ENCODE measurements at regions not wholly inside any gene's neighbourhood (a gene's known extent, or its start where the extent isn't known, plus 50 kb on each side); places are given as distances from the start of the nearest gene placed in this dataset.
A peak's percentile ranks its signal among the peaks of the same experiment; 100 is the strongest.

- no peaks in the 10 kb centered on the region for H3K36me3 ChIP-seq (ENCODE audit: control insufficient read depth in 2 of 2, extremely low read depth in 1 of 2, insufficient read depth in 1 of 2, low read length in 1 of 2)
- H3K9me3 ChIP-seq = no peaks in the 10 kb centered on the region
- no peaks in the 10 kb centered on the region for H3K4me1 Mint-ChIP-seq
- ChIA-PET POLR2A (no interaction called here), CTCF (no interaction called here)
- ATAC-seq (replicated peaks in 1 of 4) (no peak), DNase-seq (no peak)
- H3K27me3 Mint-ChIP-seq = no peaks in the 10 kb centered on the region
- H3K27me3 ChIP-seq (replicated peaks in 1 of 2; ENCODE audit: control insufficient read depth in 2 of 2, extremely low read depth in 1 of 2, insufficient read depth in 2 of 2, low read length in 1 of 2) = no peaks in the 10 kb centered on the region
- H3K27ac ChIP-seq (ENCODE audit: low read length) = no peak overlapping the region
- no peaks in the 10 kb centered on the region for H3K36me3 Mint-ChIP-seq
- H3K27ac Mint-ChIP-seq = no peak overlapping the region
- H3K4me3 Mint-ChIP-seq = no peak overlapping the region
- no peaks in the 10 kb centered on the region for H3K4me1 ChIP-seq (ENCODE audit: control insufficient read depth in 1 of 2, extremely low read depth in 1 of 2, insufficient read depth in 2 of 2, low read length in 2 of 2)
- no peak overlapping the region for H3K4me3 ChIP-seq (ENCODE audit: control insufficient read depth in 1 of 2, extremely low read depth in 1 of 2, low read length in 1 of 2)
- no CpG with 5 or more reads among the region's 2 CpGs for WGBS (ENCODE audit: insufficient coverage)
- peaks cover 3 to 7% (median 4%) of the 10 kb centered on the region in 3 donors for H3K9me3 Mint-ChIP-seq
These were observed 180.2 kb upstream of the AADAT start for GRCh38 chr4:170269950-170270349.

GRCh38 chr4:170259631-170260153 lies 169.9 kb upstream of the AADAT start:
- no peak overlapping the region for H3K27ac Mint-ChIP-seq
- CTCF ChIA-PET = interaction anchor here in 1 of 2 donors (0.8 kb wide), 1 partner anchor 63 kb away, joined by 3 read pairs; no protein-coding TSS in a partner anchor
- Histone ChIP-seq H3K4me1 (ENCODE audit: control insufficient read depth in 1 of 2, extremely low read depth in 1 of 2, insufficient read depth in 2 of 2, low read length in 2 of 2) (no peaks in the 10 kb centered on the region), H3K27ac (ENCODE audit: low read length) (no peak overlapping the region), H3K36me3 (ENCODE audit: control insufficient read depth in 2 of 2, extremely low read depth in 1 of 2, insufficient read depth in 1 of 2, low read length in 1 of 2) (no peaks in the 10 kb centered on the region), H3K4me3 (ENCODE audit: control insufficient read depth in 1 of 2, extremely low read depth in 1 of 2, low read length in 1 of 2) (no peak overlapping the region), H3K9me3 (no peaks in the 10 kb centered on the region), H3K27me3 (replicated peaks in 1 of 2; ENCODE audit: control insufficient read depth in 2 of 2, extremely low read depth in 1 of 2, insufficient read depth in 2 of 2, low read length in 1 of 2) (no peaks in the 10 kb centered on the region)
- H3K4me3 Mint-ChIP-seq = no peak overlapping the region
- WGBS (ENCODE audit: insufficient coverage) = 29% methylated on average over 6 of the region's 6 CpGs
- no peaks in the 10 kb centered on the region for H3K9me3 Mint-ChIP-seq
- no peaks in the 10 kb centered on the region for H3K4me1 Mint-ChIP-seq
- no peaks in the 10 kb centered on the region for H3K36me3 Mint-ChIP-seq
- POLR2A ChIA-PET = no interaction called here
- DNase-seq (peak in 2 of 35 experiments; percentile 1 to 6), ATAC-seq (replicated peaks in 1 of 4) (no peak)
- H3K27me3 Mint-ChIP-seq = no peaks in the 10 kb centered on the region

GRCh38 chr4:170256807-170257206 lies 167.1 kb upstream of the AADAT start:
- H3K4me3 ChIP-seq (ENCODE audit: control insufficient read depth in 1 of 2, extremely low read depth in 1 of 2, low read length in 1 of 2) = no peak overlapping the region
- H3K4me1 ChIP-seq (ENCODE audit: control insufficient read depth in 1 of 2, extremely low read depth in 1 of 2, insufficient read depth in 2 of 2, low read length in 2 of 2) = no peaks in the 10 kb centered on the region
- ATAC-seq (replicated peaks in 1 of 4) = no peak
- H3K27ac ChIP-seq (ENCODE audit: low read length) = no peak overlapping the region
- Mint-ChIP-seq H3K4me1 (no peaks in the 10 kb centered on the region), H3K4me3 (no peak overlapping the region), H3K36me3 (no peaks in the 10 kb centered on the region), H3K27me3 (no peaks in the 10 kb centered on the region), H3K9me3 (peaks cover 0 to 2% (median 0%) of the 10 kb centered on the region in 3 donors), H3K27ac (no peak overlapping the region)
- no peak for DNase-seq
- POLR2A ChIA-PET = no interaction called here
- no peaks in the 10 kb centered on the region for H3K9me3 ChIP-seq
- CTCF ChIA-PET = no interaction called here
- H3K27me3 ChIP-seq (replicated peaks in 1 of 2; ENCODE audit: control insufficient read depth in 2 of 2, extremely low read depth in 1 of 2, insufficient read depth in 2 of 2, low read length in 1 of 2) = no peaks in the 10 kb centered on the region
- H3K36me3 ChIP-seq (ENCODE audit: control insufficient read depth in 2 of 2, extremely low read depth in 1 of 2, insufficient read depth in 1 of 2, low read length in 1 of 2) = no peaks in the 10 kb centered on the region

GRCh38 chr4:170248576-170248975 lies 158.8 kb upstream of the AADAT start:
- Histone ChIP-seq H3K9me3 (no peaks in the 10 kb centered on the region), H3K27me3 (replicated peaks in 1 of 2; ENCODE audit: control insufficient read depth in 2 of 2, extremely low read depth in 1 of 2, insufficient read depth in 2 of 2, low read length in 1 of 2) (no peaks in the 10 kb centered on the region), H3K27ac (ENCODE audit: low read length) (no peak overlapping the region), H3K4me1 (ENCODE audit: control insufficient read depth in 1 of 2, extremely low read depth in 1 of 2, insufficient read depth in 2 of 2, low read length in 2 of 2) (no peaks in the 10 kb centered on the region), H3K36me3 (ENCODE audit: control insufficient read depth in 2 of 2, extremely low read depth in 1 of 2, insufficient read depth in 1 of 2, low read length in 1 of 2) (no peaks in the 10 kb centered on the region), H3K4me3 (ENCODE audit: control insufficient read depth in 1 of 2, extremely low read depth in 1 of 2, low read length in 1 of 2) (no peak overlapping the region)
- no peak for DNase-seq
- Mint-ChIP-seq H3K36me3 (no peaks in the 10 kb centered on the region), H3K9me3 (peaks cover 0 to 1% (median 0%) of the 10 kb centered on the region in 3 donors), H3K4me3 (no peak overlapping the region), H3K27ac (no peak overlapping the region), H3K27me3 (peaks cover 0 to 3% of the 10 kb centered on the region in 2 donors), H3K4me1 (no peaks in the 10 kb centered on the region)
- no CpG with 5 or more reads among the region's 3 CpGs for WGBS (ENCODE audit: insufficient coverage)
- no peak for ATAC-seq (replicated peaks in 1 of 4)
- ChIA-PET CTCF (no interaction called here), POLR2A (no interaction called here)

- H3K36me3 Mint-ChIP-seq = no peaks in the 10 kb centered on the region
These were observed 158.3 kb upstream of the AADAT start for GRCh38 chr4:170248029-170248428.

GRCh38 chr4:170247596-170247995 lies 157.8 kb upstream of the AADAT start:
- Histone ChIP-seq H3K9me3 (no peaks in the 10 kb centered on the region), H3K4me3 (ENCODE audit: control insufficient read depth in 1 of 2, extremely low read depth in 1 of 2, low read length in 1 of 2) (no peak overlapping the region), H3K36me3 (ENCODE audit: control insufficient read depth in 2 of 2, extremely low read depth in 1 of 2, insufficient read depth in 1 of 2, low read length in 1 of 2) (no peaks in the 10 kb centered on the region), H3K27me3 (replicated peaks in 1 of 2; ENCODE audit: control insufficient read depth in 2 of 2, extremely low read depth in 1 of 2, insufficient read depth in 2 of 2, low read length in 1 of 2) (no peaks in the 10 kb centered on the region), H3K27ac (ENCODE audit: low read length) (no peak overlapping the region), H3K4me1 (ENCODE audit: control insufficient read depth in 1 of 2, extremely low read depth in 1 of 2, insufficient read depth in 2 of 2, low read length in 2 of 2) (no peaks in the 10 kb centered on the region)
- H3K27ac Mint-ChIP-seq = no peak overlapping the region
- no peaks in the 10 kb centered on the region for H3K9me3 Mint-ChIP-seq
- POLR2A ChIA-PET = no interaction called here
- ATAC-seq (replicated peaks in 1 of 4) (no peak), DNase-seq (no peak)
- H3K36me3 Mint-ChIP-seq = no peaks in the 10 kb centered on the region
- H3K4me3 Mint-ChIP-seq = no peak overlapping the region
- CTCF ChIA-PET = no interaction called here
- no peaks in the 10 kb centered on the region for H3K4me1 Mint-ChIP-seq
- H3K27me3 Mint-ChIP-seq = peaks cover 0 to 3% of the 10 kb centered on the region in 2 donors

More at GRCh38 chr4:170248029-170248428, 158.3 kb upstream of the AADAT start:
- H3K27me3 Mint-ChIP-seq = peaks cover 0 to 3% of the 10 kb centered on the region in 2 donors
- no peaks in the 10 kb centered on the region for H3K9me3 Mint-ChIP-seq
- ChIA-PET POLR2A (no interaction called here), CTCF (no interaction called here)
- ATAC-seq (replicated peaks in 1 of 4) (no peak), DNase-seq (no peak)
- H3K4me3 ChIP-seq (ENCODE audit: control insufficient read depth in 1 of 2, extremely low read depth in 1 of 2, low read length in 1 of 2) = no peak overlapping the region
- WGBS (ENCODE audit: insufficient coverage) = 80% methylated on average over 4 of the region's 4 CpGs
- H3K9me3 ChIP-seq = no peaks in the 10 kb centered on the region
- no peaks in the 10 kb centered on the region for H3K4me1 ChIP-seq (ENCODE audit: control insufficient read depth in 1 of 2, extremely low read depth in 1 of 2, insufficient read depth in 2 of 2, low read length in 2 of 2)
- no peak overlapping the region for H3K27ac ChIP-seq (ENCODE audit: low read length)
- no peak overlapping the region for H3K4me3 Mint-ChIP-seq
- H3K4me1 Mint-ChIP-seq = no peaks in the 10 kb centered on the region
- H3K27me3 ChIP-seq (replicated peaks in 1 of 2; ENCODE audit: control insufficient read depth in 2 of 2, extremely low read depth in 1 of 2, insufficient read depth in 2 of 2, low read length in 1 of 2) = no peaks in the 10 kb centered on the region
- H3K36me3 ChIP-seq (ENCODE audit: control insufficient read depth in 2 of 2, extremely low read depth in 1 of 2, insufficient read depth in 1 of 2, low read length in 1 of 2) = no peaks in the 10 kb centered on the region
- no peak overlapping the region for H3K27ac Mint-ChIP-seq

- Mint-ChIP-seq H3K27ac (no peak overlapping the region), H3K36me3 (no peaks in the 10 kb centered on the region), H3K27me3 (peaks cover 1 to 3% of the 10 kb centered on the region in 2 donors), H3K4me1 (no peaks in the 10 kb centered on the region), H3K9me3 (peaks cover 4 to 9% (median 8%) of the 10 kb centered on the region in 3 donors), H3K4me3 (no peak overlapping the region)
- Histone ChIP-seq H3K27ac (ENCODE audit: low read length) (no peak overlapping the region), H3K4me3 (ENCODE audit: control insufficient read depth in 1 of 2, extremely low read depth in 1 of 2, low read length in 1 of 2) (no peak overlapping the region), H3K9me3 (no peaks in the 10 kb centered on the region), H3K4me1 (ENCODE audit: control insufficient read depth in 1 of 2, extremely low read depth in 1 of 2, insufficient read depth in 2 of 2, low read length in 2 of 2) (no peaks in the 10 kb centered on the region), H3K27me3 (replicated peaks in 1 of 2; ENCODE audit: control insufficient read depth in 2 of 2, extremely low read depth in 1 of 2, insufficient read depth in 2 of 2, low read length in 1 of 2) (no peaks in the 10 kb centered on the region), H3K36me3 (ENCODE audit: control insufficient read depth in 2 of 2, extremely low read depth in 1 of 2, insufficient read depth in 1 of 2, low read length in 1 of 2) (no peaks in the 10 kb centered on the region)
- no peak for ATAC-seq (replicated peaks in 1 of 4)
- WGBS (ENCODE audit: insufficient coverage) = 58% methylated on average over 2 of the region's 2 CpGs
- DNase-seq = no peak
- POLR2A ChIA-PET = no interaction called here
- CTCF ChIA-PET = interaction anchor here in 1 of 2 donors (0.8 kb wide), 1 partner anchor 234 kb away, joined by 3 read pairs; no protein-coding TSS in a partner anchor
These were observed 154.0 kb upstream of the AADAT start for GRCh38 chr4:170243662-170244288.

Data from T-cell (primary cell).